ENCODE measurements at regions not wholly inside any gene's neighbourhood (a gene's known extent, or its start where the extent isn't known, plus 50 kb on each side); places are given as distances from the start of the nearest gene placed in this dataset.

GRCh38 chr9:96169901-96170300 lies 132.1 kb downstream of the HSD17B3 start:
- Histone ChIP-seq H3K9me3 (no peaks in the 10 kb centered on the region), H3K4me1 (no peaks in the 10 kb centered on the region), H3K27ac (no peak overlapping the region), H3K36me3 (no peaks in the 10 kb centered on the region), H3K27me3 (peaks cover 4% of the 10 kb centered on the region), H3K4me3 (no peak overlapping the region)
- WGBS, 2 donors (ENCODE audit: low coverage in 1 of 2): 85 to 98% methylated on average over 5 to 6 of the region's 6 CpGs
- no peak for ATAC-seq
- TF ChIP-seq EP300 (IDR thresholded peaks at IDR 0.05) (no peak), POLR2AphosphoS5 (IDR thresholded peaks at IDR 0.05) (no peak), CTCF (IDR thresholded peaks at IDR 0.05) (no peak), POLR2A (IDR thresholded peaks at IDR 0.05) (no peak)

GRCh38 chr9:96169484-96169883 lies 132.5 kb downstream of the HSD17B3 start:
- Histone ChIP-seq H3K4me1 (no peaks in the 10 kb centered on the region), H3K4me3 (no peak overlapping the region), H3K9me3 (no peaks in the 10 kb centered on the region), H3K36me3 (no peaks in the 10 kb centered on the region), H3K27ac (no peak overlapping the region), H3K27me3 (peaks cover 4% of the 10 kb centered on the region)
- TF ChIP-seq EP300 (IDR thresholded peaks at IDR 0.05) (no peak), POLR2AphosphoS5 (IDR thresholded peaks at IDR 0.05) (no peak), CTCF (IDR thresholded peaks at IDR 0.05) (no peak), POLR2A (IDR thresholded peaks at IDR 0.05) (no peak)
- no peak for ATAC-seq
- WGBS, 2 donors (ENCODE audit: low coverage in 1 of 2): 48% methylated on average over 9 of the region's 15 CpGs; no CpG with 5 or more reads in 1 of the 2 donors

GRCh38 chr9:96168882-96169281 lies 133.1 kb downstream of the HSD17B3 start:
- WGBS, 2 donors (ENCODE audit: low coverage in 1 of 2): 88 to 96% methylated on average over 4 to 6 of the region's 10 CpGs
- H3K27me3 ChIP-seq: peaks cover 4% of the 10 kb centered on the region
- ATAC-seq: no peak
- H3K4me1 ChIP-seq: no peaks in the 10 kb centered on the region
- no peak overlapping the region for H3K27ac ChIP-seq
- H3K4me3 ChIP-seq: no peak overlapping the region
- no peaks in the 10 kb centered on the region for H3K9me3 ChIP-seq
- no peak for TF ChIP-seq CTCF (IDR thresholded peaks at IDR 0.05)
- TF ChIP-seq POLR2AphosphoS5 (IDR thresholded peaks at IDR 0.05): no peak
- TF ChIP-seq POLR2A (IDR thresholded peaks at IDR 0.05): no peak
- no peak for TF ChIP-seq EP300 (IDR thresholded peaks at IDR 0.05)
- H3K36me3 ChIP-seq: no peaks in the 10 kb centered on the region

GRCh38 chr9:96167011-96167410 lies 135.0 kb downstream of the HSD17B3 start:
- Histone ChIP-seq H3K27me3 (no peaks in the 10 kb centered on the region), H3K9me3 (no peaks in the 10 kb centered on the region), H3K4me1 (no peaks in the 10 kb centered on the region), H3K4me3 (no peak overlapping the region), H3K27ac (no peak overlapping the region), H3K36me3 (no peaks in the 10 kb centered on the region)
- no CpG with 5 or more reads among the region's 15 CpGs for WGBS, 2 donors (ENCODE audit: low coverage in 1 of 2)
- no peak for TF ChIP-seq POLR2AphosphoS5 (IDR thresholded peaks at IDR 0.05)
- no peak for TF ChIP-seq CTCF (IDR thresholded peaks at IDR 0.05)
- no peak for TF ChIP-seq POLR2A (IDR thresholded peaks at IDR 0.05)
- TF ChIP-seq EP300 (IDR thresholded peaks at IDR 0.05): no peak
- ATAC-seq: no peak

- TF ChIP-seq EP300 (IDR thresholded peaks at IDR 0.05): no peak
- no peak for TF ChIP-seq POLR2A (IDR thresholded peaks at IDR 0.05)
- TF ChIP-seq POLR2AphosphoS5 (IDR thresholded peaks at IDR 0.05): no peak
- no peak for TF ChIP-seq CTCF (IDR thresholded peaks at IDR 0.05)
- Histone ChIP-seq H3K9me3 (peaks cover 0 to 9% (median 0%) of the 10 kb centered on the region in 3 donors), H3K4me1 (no peaks in the 10 kb centered on the region), H3K4me3 (no peak overlapping the region), H3K27ac (no peak overlapping the region), H3K36me3 (no peaks in the 10 kb centered on the region), H3K27me3 (no peaks in the 10 kb centered on the region)
- WGBS, 2 donors (ENCODE audit: low coverage in 1 of 2): 66% methylated on average over 3 of the region's 11 CpGs; no CpG with 5 or more reads in 1 of the 2 donors
- ATAC-seq: no peak
These were observed 137.7 kb downstream of the HSD17B3 start for GRCh38 chr9:96164268-96164683.
